NB4 (cell line): ENCODE measurements at regions not wholly inside any gene's neighbourhood (a gene's known extent, or its start where the extent isn't known, plus 50 kb on each side); places are given as distances from the start of the nearest gene placed in this dataset.

Source experiments
- POLR2A ChIP-seq: IDR thresholded peaks from 2 replicates; pipeline ENCODE4 v1.6.1; 2011; ENCODE audit warnings: mild to moderate bottlenecking; ENCODE audit not compliant: insufficient read length; ENCODE audit errors: extremely low read depth
- TF ChIP-seq, protein P1 (sequence below): IDR thresholded peaks from one replicate; pipeline ENCODE4 v1.5.1; 2012; ENCODE audit warnings: low read depth, low read length

DNA sequence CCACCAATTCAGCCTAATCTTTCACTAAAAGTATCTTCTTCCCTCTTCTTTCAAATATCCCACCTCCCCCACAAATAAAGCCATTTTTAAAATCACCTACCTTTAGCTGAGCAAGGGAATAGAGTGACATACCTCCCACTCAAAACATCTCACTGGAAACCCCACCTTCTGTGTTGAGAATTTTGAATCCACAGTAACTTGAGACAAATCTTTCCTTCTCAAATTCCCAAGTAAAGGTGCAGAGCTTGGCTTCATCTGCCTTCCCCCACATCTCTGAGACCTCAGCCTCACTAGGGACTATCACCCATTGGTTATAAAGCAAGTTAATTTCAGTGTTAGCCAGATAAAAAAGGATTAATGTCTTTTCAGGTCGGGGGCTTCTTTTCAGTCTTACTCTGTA, 180.4 kb downstream of the INO80D start:
- no peak for TF ChIP-seq POLR2A
- TF ChIP-seq, protein P1, sequence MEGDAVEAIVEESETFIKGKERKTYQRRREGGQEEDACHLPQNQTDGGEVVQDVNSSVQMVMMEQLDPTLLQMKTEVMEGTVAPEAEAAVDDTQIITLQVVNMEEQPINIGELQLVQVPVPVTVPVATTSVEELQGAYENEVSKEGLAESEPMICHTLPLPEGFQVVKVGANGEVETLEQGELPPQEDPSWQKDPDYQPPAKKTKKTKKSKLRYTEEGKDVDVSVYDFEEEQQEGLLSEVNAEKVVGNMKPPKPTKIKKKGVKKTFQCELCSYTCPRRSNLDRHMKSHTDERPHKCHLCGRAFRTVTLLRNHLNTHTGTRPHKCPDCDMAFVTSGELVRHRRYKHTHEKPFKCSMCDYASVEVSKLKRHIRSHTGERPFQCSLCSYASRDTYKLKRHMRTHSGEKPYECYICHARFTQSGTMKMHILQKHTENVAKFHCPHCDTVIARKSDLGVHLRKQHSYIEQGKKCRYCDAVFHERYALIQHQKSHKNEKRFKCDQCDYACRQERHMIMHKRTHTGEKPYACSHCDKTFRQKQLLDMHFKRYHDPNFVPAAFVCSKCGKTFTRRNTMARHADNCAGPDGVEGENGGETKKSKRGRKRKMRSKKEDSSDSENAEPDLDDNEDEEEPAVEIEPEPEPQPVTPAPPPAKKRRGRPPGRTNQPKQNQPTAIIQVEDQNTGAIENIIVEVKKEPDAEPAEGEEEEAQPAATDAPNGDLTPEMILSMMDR, result no peak
